Right ventricle myocardium inferior (tissue), 1 donor: ENCODE measurements at regions not wholly inside any gene's neighbourhood (a gene's known extent, or its start where the extent isn't known, plus 50 kb on each side); places are given as distances from the start of the nearest gene placed in this dataset.

ENCODE experiments used
- ATAC-seq: fragments of 200-7000 bp; cut with Tn5 transposase; one replicate; pipeline ENCODE4 v1.9.1; 2020; ENCODE audit warnings: mild to moderate bottlenecking, moderate library complexity
- DNase-seq: peaks from one replicate; pipeline ENCODE4 v3.0.0; 2021; ENCODE audit errors: missing footprints
- intact Hi-C: fragments of 100-400 bp; cut with DNase I; formaldehyde crosslinking; loops from one replicate; pipeline ENCODE4 v1.11.0; 2022
- donor health status: DM: no; HTN: yes; CAD: no; lungs with severe emphysema.

DNA sequence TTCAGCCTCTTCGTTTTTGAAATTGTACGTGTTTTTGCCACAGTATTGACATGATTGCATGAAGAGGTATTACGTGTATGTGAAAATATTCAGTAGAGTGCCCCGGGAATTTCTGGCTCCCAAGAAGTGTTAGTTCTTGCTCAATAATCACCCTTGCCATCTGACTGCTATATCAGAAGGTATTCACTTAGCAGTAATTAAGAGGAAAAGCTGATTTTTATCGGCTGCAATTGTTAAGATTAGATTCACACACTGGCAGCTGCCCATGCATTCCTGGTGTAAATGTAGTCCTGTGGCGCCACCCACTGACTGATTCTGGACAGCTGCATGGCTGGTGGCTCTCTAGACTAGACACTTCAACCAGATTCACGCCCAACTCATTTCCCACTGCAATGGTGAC, 440.1 kb upstream of the ADAMTS16 start:
- ATAC-seq (no peak), DNase-seq (no peak)
- intact Hi-C loops, result no loop called here

GRCh38 chr5:4700871-4701270, 439.3 kb upstream of the ADAMTS16 start:
- ATAC-seq (no peak), DNase-seq (no peak)
- intact Hi-C loops, result no loop called here

- intact Hi-C loops, result no loop called here
- ATAC-seq (no peak), DNase-seq (no peak)
Measured at GRCh38 chr5:4703931-4704458, 436.1 kb upstream of the ADAMTS16 start.

DNA sequence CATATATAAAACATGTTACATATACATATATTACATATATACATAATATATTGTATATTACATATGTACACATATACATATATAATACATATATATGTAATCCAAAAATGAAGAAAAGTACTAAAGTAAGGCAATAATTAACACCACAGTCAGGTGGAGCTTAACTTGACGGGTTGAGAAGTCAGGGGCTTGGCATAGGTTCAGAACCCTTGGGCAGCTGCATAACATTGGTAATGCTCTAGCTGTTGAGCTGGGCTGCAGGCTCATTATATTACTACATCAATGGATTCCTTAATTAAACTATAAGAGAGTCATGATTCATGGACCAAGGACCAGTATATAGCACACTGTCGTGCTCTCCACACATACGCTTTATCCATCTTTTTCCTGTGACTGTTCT, 435.2 kb upstream of the ADAMTS16 start:
- DNase-seq (no peak), ATAC-seq (no peak)
- intact Hi-C loops, result no loop called here

DNA sequence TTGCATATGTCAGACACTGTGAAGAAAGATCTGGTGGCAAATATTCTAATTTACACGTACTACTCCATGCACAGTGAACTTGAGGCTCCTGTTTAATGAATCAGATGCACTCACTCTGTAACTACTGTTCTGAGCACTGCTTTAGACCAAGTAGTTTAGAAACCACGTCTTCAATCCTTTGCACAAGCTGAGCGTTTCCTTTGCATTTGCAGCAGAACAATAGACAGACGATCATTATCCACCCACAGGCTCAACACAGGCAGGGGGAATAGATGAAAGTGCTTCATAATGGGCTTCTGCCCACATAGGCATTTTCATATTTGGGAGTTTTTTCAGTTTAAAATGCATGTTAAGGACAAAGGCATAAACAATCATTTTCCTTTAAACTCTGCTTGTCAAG, 423.3 kb upstream of the ADAMTS16 start:
- DNase-seq (no peak), ATAC-seq (no peak)
- intact Hi-C loops, result no loop called here

DNA sequence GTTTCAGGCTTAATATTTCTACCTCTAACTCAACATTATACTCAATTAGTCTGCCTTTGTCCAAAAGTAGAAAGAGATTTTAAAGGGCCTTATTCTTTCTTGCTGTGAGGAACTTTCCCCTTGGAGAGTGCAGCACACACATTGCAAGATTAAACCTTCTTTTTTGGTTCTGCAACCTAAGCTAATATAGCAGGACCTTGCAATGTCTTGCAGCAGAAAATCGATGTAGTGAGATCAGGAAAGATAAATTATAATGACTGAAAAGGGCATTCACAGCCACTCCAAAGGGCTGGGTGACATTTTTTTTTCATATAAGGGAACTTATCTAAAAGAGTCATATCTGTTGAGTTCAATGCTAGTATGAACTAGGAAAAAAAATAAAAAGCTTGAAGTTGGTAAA, 422.7 kb upstream of the ADAMTS16 start:
- intact Hi-C loops, result no loop called here
- DNase-seq (no peak), ATAC-seq (no peak)

GRCh38 chr5:4720831-4721230, 419.3 kb upstream of the ADAMTS16 start:
- ATAC-seq, result no peak
- DNase-seq, result no peak
- intact Hi-C loops, result no loop called here

- DNase-seq, result no peak
- ATAC-seq, result no peak
- intact Hi-C loops, result no loop called here
Measured at GRCh38 chr5:4722886-4723285, 417.2 kb upstream of the ADAMTS16 start.

DNA sequence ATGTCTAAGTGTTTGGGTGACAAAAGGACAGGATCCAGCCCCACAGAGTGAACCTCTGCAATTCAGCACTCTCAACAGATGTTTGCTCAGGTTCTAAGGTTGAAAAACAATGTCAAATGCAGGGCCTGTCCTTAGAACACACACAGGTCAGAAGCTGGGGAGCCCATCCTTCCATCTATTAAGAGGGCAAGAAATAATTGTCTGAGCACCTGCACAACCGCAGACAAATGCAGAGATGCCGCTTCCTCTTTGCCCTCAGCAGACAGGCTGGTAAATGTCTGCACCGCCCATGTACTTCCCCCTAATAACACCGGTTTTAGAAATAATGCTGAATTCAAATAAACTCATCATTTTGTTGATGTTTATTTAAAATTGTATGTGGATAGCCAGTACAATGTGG, 414.5 kb upstream of the ADAMTS16 start:
- DNase-seq (no peak), ATAC-seq (no peak)
- intact Hi-C loops, result no loop called here

- DNase-seq, result no peak
- no peak for ATAC-seq
- intact Hi-C loops, result no loop called here
Measured at GRCh38 chr5:4730279-4730678, 409.9 kb upstream of the ADAMTS16 start.

DNA sequence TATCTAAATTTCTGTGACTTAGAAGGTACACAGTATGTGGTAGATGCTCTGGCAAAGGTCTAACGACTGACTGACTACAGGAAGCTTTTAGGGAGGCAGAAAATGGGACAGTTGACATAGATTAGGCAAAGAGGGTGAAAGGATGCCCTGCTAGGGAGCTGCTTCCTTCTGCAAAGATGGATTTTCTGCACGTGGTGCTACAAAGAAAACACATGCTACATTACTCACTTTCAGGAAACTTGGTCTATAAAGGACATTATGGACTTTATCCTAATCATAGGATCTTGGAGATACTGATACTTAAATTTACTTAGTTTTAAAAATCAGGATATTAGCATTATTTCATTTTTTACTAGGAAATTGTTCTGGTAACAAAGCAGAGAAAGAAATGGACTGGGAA, 405.8 kb upstream of the ADAMTS16 start:
- intact Hi-C loops, result no loop called here
- no peak for ATAC-seq

DNA sequence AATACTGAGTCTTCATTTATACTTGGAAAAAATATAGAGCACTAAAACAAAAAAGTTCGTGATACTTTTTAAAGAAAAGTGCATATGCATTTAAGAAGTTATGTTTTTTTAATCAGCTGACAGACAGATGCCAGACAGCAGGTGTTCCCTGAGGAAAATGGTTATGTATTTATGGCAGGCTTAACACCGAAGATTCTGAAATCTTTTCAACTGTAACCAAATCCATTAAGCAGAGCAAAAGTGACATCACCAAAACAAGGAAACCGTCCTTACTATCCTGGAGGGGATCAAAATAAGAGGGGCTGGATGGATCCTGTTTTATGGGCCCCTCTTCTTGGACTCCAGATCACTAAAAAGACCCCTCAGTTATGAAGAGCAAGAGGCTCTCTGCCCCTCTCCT, 404.9 kb upstream of the ADAMTS16 start:
- intact Hi-C loops, result no loop called here
- DNase-seq (no peak), ATAC-seq (no peak)

More for the DNA sequence above, 405.8 kb upstream of the ADAMTS16 start:
- DNase-seq, result no peak

GRCh38 chr5:4737868-4738267, 402.3 kb upstream of the ADAMTS16 start:
- no peak for DNase-seq
- intact Hi-C loops, result no loop called here
- ATAC-seq, result no peak

GRCh38 chr5:4738298-4738697, 401.8 kb upstream of the ADAMTS16 start:
- intact Hi-C loops, result no loop called here
- DNase-seq (no peak), ATAC-seq (no peak)

DNA sequence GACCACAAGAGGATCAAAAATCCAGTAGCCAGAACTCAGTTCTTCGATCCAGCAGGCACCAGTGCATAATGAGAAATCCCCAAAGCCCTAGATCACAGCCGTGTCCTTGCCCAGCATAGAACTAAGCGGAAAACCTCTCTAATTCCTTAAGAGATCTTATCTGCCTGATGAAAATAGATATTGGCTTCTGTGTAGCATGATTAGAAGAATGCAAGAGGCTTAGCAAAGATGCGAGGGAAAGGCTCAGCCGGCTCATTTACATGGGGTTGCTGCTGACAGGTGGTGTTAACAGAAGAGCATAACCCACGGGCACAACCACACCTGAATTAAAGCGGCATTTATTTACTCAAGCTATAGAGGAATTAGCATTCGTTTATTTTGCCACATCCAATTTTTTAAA, 400.0 kb upstream of the ADAMTS16 start:
- ATAC-seq (no peak), DNase-seq (no peak)
- intact Hi-C loops, result no loop called here

DNA sequence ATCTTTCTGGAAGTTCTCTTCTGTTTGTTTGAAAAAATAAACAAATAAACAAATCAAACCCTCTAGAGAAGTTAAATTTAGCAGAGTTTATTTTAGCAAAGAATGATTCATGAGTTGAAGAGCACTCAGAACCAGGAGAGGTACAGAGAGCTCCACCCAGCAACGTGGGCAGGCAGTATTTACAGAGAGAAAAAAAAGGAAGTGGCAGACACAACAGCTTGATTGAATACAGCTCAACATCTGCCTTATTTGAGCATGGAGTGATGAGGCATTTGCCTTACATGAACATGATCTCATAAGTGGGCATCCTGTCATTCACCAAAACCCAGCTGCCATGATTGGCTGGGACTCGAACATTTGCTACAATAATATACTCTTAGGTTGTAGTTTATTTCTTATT, 381.6 kb upstream of the ADAMTS16 start:
- DNase-seq, result no peak
- intact Hi-C loops, result no loop called here
- no peak for ATAC-seq

- no peak for ATAC-seq
- intact Hi-C loops, result no loop called here
Measured at GRCh38 chr5:4758996-4759395, 381.1 kb upstream of the ADAMTS16 start.

GRCh38 chr5:4762316-4762715, 377.8 kb upstream of the ADAMTS16 start:
- intact Hi-C loops, result no loop called here
- ATAC-seq (no peak), DNase-seq (no peak)

More at GRCh38 chr5:4758996-4759395, 381.1 kb upstream of the ADAMTS16 start:
- DNase-seq, result no peak

- DNase-seq (no peak), ATAC-seq (no peak)
- intact Hi-C loops, result no loop called here
Measured at GRCh38 chr5:4765411-4765810, 374.7 kb upstream of the ADAMTS16 start.

DNA sequence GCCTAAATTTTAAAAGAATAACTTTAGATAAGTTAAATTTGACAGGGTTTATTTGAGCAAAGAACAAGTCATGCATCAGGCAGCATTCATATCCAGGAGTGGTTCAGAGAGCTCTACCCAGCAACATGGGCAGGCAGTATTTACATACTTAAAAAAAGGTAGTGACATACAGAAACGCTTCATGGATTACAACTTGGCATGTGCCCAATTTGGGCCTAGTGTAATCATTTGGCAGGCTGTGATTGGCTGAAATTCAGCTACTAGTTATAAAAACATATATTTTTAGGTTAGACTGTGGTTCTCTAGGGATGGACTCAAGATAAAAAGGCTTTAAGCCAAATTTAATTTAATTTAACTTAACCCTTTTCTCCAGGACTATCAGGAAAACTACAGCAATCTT, 374.0 kb upstream of the ADAMTS16 start:
- ATAC-seq, result no peak
- intact Hi-C loops, result no loop called here
- no peak for DNase-seq

DNA sequence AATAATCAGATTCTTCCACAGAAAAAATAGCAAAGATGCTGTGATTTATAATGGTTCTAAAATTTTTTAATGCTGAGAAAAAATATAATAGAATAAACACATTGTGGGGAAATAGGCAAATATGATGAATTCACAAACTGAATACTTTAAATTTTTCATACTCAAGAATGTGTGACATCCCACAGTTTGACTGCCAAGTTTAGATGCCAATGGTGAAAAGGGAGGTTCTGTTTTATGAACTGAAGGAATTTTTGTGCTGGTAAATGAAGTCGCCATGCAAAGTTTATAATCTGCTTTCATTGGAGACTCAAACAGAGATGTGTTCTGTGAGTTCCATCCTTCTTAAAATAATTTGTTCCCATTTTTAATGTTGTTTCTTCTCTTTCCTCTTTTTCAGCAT, 367.5 kb upstream of the ADAMTS16 start:
- DNase-seq (no peak), ATAC-seq (no peak)
- intact Hi-C loops, result no loop called here

- no peak for ATAC-seq
- intact Hi-C loops, result no loop called here
- DNase-seq, result no peak
Measured at GRCh38 chr5:4773827-4774317, 366.3 kb upstream of the ADAMTS16 start.
